ENCODE measurements at regions not wholly inside any gene's neighbourhood (a gene's known extent, or its start where the extent isn't known, plus 50 kb on each side); places are given as distances from the start of the nearest gene placed in this dataset.

- no peak for DNase-seq
These were observed 600.5 kb upstream of the MGMT start for GRCh38 chr10:128866551-128866950.

GRCh38 chr10:128867210-128867609 lies 599.8 kb upstream of the MGMT start:
- DNase-seq, result no peak

DNA sequence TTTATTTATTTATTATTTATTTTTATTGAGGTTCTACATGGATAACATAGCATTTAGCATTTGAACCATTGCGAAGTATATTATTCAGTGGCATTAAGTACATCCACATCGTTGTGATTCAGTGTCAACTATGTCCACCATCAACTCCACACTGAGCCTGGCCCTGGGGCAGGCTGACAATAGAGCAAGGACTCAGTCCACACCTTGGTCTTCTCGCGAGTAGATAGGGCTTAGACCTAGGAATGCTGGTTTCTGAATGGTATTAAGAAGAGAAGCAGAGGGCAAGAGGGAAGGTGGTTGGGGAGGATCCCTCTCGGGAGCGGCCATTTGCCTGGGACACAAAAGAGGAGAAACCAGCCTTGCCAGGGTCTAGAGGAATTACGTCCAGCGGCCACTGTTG lies 599.2 kb upstream of the MGMT start:
- no peak for DNase-seq

GRCh38 chr10:128868481-128868880 lies 598.6 kb upstream of the MGMT start:
- DNase-seq, result no peak

DNA sequence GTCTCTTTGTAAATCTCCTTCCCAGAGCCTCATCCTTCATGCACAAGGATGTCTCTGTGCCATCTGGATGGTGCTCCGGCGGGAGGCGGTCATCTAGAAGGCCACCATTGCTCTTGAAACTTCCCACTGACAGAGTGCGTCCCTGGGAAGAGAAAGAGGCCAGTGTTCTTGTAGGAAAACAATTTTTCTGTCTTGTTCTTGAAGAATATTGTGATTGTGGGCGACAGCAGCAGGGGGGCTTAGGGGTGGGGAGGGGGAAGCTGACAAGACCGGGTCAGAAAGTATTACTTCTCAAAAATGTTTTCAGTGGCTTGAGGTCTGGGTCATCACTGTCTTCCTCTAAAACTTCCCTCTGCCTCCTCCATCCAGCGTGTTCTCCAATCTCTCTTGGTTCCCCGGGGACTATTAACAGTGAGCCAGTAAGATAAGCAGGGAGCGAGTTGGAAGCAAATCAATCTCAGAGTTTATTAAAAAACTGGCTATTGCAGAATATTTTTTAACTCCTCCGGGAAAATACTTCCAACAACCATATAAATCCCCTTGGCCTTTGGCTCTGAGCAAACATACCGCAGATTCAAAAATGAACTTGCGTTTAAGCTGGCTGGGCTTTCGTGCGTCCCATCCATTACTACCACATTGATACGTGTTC lies 597.8 kb upstream of the MGMT start:
- no peak for DNase-seq

DNA sequence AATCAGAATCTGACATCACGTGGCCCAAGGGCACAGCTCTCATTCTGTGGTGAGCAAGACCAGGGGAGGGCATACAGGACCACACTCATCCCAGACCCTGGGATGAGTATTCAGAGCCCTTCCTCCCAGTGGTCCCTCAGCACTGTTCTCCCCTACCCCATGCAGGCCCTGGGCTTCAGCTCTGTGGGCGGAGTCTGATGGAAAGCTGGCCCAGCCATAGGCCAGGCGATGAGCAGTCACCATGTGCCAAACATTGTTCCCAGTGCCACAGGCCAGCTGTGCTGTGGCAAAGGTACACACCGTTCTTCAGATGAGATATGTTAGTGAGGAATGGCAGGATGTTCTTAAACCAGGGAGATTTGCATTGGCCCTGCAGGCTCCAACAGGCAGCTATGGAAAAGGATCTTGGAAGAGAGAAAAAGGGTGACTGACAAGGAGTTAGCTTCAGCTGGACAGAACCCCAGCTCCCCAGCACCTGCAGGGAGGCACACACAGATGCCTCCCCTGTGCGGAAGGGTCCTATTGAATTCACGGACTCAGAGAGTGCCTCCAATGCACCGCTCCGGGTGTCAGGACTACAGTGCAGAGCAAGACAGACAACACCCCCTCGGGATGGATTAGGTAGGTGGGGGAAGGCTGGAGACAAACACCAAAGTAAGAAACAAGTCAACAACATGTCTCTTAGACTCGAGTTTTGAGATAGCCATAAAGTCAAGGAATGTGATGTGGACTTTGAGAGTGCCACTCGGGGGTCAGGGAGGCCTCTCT lies 596.0 kb upstream of the MGMT start:
- DNase-seq, result no peak

- DNase-seq, result no peak
These were observed 595.3 kb upstream of the MGMT start for GRCh38 chr10:128871671-128872231.

DNA sequence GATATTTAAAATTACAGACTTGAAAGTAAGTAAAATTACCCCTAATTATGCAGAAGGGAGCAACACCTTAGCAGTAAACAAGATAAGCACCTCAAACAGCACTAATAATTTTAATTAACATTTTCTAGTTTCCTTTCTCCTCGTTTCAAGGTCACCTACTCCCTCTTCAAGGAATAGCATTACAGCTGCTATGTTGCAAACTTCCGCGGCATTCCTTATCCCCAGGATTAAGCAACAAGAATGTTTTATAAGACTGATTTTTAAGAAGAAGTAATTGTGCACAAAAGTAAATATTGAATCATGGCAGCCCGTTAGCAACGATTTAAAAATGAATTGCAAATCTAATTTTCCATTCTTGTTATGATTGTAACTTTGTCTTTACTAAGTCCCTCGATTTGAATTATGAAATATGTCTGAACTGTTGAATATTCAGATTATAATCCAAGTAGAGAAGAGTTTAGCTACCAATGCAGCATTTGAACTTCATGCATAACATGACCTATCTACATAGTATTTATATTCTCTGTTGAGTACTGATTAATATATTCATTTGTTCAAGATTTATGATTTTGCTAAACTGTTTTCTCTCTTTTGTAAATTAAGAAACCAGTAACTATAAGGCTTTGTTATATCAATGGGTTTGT lies 593.5 kb upstream of the MGMT start:
- DNase-seq, result no peak

DNA sequence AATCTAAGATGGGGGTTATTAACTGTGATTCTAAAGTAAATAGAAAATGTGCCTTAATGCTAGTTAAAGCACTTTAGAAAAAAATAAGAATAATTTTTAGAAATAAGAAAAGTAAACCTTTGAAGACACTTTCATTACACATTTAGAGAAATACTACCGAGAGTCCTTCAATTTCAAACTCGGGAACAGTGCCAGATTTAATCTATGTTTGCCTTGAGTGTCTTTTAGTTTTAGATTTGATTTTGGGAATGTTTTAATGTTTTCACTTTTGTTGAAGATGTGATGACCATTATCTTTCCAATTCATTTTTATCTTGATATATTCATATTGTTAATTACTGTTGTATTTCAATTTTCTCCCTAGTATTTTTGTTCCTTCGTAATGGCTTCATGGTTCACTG lies 592.7 kb upstream of the MGMT start:
- no peak for DNase-seq

GRCh38 chr10:128875030-128875744 lies 591.9 kb upstream of the MGMT start:
- no peak for DNase-seq

DNA sequence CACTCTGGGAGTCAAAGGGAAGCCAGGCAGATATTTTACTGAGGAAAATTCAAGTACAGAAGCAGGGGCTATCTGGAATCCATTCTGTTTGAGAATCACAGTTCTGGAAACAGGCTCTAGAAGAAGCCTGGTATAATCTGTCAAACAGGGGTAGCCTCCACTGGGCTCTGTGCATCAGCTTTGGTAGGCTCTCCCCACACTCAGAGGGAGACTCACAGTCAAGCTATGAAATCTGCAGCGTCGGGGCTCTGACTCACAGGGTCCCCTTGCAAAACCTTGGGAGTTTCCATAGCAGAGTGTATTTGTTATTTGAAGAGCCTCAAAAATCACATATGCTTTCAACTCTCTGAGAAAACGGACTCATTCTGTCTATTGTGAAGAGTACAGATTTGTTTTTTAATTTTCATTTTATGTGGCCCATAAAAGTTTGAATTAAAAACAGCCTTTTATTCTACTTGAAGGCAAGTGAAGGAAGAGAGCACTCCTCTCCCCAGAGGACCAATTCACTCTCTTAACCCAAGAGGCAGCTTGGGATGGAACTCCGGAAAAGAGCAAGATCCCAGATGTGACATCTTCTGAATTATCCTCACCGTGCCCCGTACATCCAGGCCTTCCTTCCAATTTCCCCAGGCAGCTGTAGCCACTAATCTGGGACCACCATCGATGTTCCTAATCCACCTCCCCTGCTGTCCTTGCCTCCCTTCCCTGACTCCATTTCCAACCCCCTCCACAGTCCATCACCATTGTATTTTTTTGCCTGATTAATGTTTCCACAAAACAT lies 590.9 kb upstream of the MGMT start:
- DNase-seq, result no peak

GRCh38 chr10:128877141-128877540 lies 589.9 kb upstream of the MGMT start:
- DNase-seq, result no peak

DNA sequence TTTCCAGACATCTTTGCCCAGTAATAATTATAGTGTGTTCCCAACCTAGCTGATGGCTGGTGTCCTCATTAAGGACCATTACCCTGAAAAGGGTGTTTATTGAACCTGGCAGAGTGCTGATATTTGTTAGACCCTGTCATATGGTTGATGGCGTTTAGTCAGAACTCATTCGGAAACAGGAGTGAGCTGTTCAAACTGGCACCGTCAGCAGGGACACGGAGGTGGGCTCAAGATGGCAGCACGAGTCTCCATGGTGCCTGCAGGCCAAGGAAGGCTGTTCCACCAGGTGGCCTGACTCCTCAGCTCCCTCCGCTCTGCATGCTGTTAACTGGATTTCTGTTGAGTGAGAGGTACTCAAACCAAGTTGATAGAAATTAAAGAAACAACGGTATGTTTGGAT lies 589.1 kb upstream of the MGMT start:
- DNase-seq, result no peak

DNA sequence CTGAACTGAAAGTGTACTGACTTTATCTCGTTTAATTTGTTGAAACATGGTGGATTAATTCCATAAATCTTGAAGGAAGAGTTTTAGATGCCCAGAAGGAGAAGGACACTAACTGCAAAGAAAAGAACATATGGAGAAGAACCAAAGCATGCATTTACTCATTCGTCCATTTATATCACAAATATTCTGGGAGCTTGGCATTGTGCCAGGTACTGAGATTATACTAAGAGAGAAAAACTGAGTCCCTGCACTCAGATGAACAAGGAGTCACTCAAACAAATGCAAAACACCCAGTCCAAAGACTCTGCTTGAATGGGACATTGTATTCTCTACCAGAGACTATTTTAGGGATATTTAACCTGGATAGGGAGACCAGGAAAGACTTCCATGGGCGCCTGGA lies 588.0 kb upstream of the MGMT start:
- DNase-seq, result no peak

DNA sequence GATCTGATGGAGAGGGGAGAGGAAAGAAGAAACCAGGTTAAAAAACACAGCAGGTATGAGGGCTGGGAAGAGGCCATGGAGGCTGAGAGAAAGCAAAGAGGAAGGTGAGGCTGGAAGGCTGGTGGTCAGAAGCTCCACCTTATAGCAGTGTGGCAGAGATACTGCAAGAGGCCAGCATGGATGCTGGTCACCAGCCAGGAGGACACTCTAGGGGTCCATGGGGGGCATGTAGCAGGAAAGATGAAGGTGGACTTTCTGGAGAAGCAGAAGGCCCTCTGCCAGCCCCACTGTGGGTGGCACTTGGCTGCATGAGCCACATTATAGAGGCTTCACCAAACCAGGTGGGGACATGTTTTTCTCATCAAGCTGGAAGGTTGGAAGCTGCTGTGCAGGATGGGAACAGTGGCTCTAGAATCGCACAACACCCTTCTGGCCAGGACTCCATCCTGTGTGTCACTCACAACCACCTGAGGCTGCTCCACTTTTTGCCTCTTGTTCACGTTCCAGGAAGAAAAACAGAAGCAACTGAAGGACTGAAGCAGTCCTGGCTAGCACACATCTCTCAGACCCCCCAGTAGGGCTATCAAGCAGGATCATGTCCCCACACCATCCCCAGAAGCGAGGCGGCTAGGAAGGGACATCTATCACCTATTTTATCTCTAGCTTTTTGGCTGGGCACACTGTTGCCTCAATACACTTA lies 587.5 kb upstream of the MGMT start:
- DNase-seq, result no peak

DNA sequence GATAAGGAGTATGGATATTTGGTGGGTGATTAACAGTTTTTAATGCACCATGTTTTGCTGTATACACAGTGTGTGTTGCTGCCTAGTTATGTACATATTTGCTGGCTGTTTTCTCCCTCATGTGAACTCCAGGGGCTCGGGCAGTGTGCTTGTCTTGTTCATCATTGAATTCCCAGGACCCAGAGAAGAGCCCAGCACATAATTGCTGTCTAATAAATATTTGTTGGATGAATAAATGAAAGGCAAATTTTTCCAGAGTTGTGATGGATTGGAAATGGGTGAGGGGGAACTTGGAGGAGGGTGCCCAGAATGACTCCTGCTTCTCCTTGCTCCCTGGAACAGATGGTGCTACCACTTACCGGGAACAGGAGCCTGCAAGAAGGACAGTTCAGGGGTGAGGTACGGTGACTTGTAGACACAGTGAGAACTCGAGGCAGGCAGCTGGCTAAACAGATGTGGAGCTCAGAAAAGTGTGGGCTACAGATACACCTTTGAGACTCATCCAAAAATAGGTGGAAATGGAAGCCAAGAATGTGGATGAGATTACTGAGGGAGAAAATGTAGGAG lies 586.8 kb upstream of the MGMT start:
- no peak for DNase-seq

DNA sequence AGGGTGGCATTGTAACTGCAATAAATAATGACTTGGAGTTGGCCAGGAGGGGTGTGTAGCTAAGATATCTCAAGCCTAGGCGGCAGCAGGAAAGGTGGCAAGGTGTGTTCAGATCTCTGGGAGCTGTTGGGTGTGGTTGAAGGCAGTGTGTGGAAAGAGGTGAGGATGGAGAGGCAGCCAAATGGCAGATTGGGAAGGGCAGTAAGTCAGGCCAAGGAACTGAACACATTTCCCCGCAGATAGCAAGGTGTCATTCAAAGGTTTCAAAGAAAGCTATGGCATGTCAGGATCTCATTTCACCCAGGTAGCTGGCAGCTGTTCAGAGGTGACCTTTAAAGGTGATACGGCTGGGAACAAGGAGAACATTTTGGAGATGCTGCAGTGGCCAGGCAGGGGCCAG lies 586.0 kb upstream of the MGMT start:
- DNase-seq, result no peak

GRCh38 chr10:128883231-128884032 lies 583.6 kb upstream of the MGMT start:
- no peak for DNase-seq

- no peak for DNase-seq
These were observed 583.0 kb upstream of the MGMT start for GRCh38 chr10:128884033-128884425.

GRCh38 chr10:128884496-128885072 lies 582.5 kb upstream of the MGMT start:
- no peak for DNase-seq

All from GOT3 (cell line).